SH-SY5Y (cell line): ENCODE measurements at regions not wholly inside any gene's neighbourhood (a gene's known extent, or its start where the extent isn't known, plus 50 kb on each side); places are given as distances from the start of the nearest gene placed in this dataset.

Experiments
- GATA2 ChIP-seq: IDR thresholded peaks from 2 replicates; pipeline ENCODE4 v1.6.1; 2011; ENCODE audit warnings: mild to moderate bottlenecking, low read depth, low read length
- GATA3 ChIP-seq: IDR thresholded peaks from 2 replicates; pipeline ENCODE4 v1.6.1; 2011; ENCODE audit warnings: low read depth, mild to moderate bottlenecking, low read length, moderate library complexity

GRCh38 chr1:184219414-184219813 is 167.4 kb upstream of the C1orf21 start:
- TF ChIP-seq GATA2 (no peak), GATA3 (no peak)
